HFF-Myc (cell line): ENCODE measurements at regions not wholly inside any gene's neighbourhood (a gene's known extent, or its start where the extent isn't known, plus 50 kb on each side); places are given as distances from the start of the nearest gene placed in this dataset.

Experiments
- DNase-seq: peaks from one replicate; pipeline ENCODE4 v3.0.0-alpha.2; 2011; ENCODE audit warnings: low read depth; ENCODE audit errors: extremely low read depth
- H3K4me3 ChIP-seq: replicated peaks from 2 replicates; pipeline ENCODE4 v1.5.1; 2011; ENCODE audit warnings: low read depth, mild to moderate bottlenecking, control low read depth, low read length
- TF ChIP-seq, protein P1 (sequence below): IDR thresholded peaks from 2 replicates; pipeline ENCODE4 v1.5.1; 2012; ENCODE audit warnings: mild to moderate bottlenecking, low read depth, low read length, control low read depth; ENCODE audit errors: missing control alignments

DNA sequence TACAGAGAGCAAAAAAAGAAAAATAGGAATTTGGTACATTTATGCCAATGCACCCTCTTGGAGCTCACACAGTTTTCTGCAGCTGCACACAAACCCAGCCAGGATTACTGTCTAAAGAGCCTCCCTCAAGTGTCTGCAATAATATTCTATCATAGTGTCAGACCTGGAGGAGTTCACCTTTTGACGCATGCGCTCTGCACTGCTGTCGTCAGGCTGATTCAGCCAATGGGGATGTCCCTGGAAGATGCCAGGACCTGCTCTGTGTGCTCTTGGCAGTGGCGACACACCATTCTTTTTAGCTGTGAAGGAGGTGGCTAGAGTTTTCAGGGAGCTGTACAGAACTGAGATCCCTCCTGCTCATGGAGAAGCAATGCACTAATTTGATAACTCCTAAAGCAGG is 249.0 kb upstream of the KIRREL3 start:
- no peak overlapping the region for H3K4me3 ChIP-seq
- DNase-seq, result no peak
- TF ChIP-seq, protein P1, sequence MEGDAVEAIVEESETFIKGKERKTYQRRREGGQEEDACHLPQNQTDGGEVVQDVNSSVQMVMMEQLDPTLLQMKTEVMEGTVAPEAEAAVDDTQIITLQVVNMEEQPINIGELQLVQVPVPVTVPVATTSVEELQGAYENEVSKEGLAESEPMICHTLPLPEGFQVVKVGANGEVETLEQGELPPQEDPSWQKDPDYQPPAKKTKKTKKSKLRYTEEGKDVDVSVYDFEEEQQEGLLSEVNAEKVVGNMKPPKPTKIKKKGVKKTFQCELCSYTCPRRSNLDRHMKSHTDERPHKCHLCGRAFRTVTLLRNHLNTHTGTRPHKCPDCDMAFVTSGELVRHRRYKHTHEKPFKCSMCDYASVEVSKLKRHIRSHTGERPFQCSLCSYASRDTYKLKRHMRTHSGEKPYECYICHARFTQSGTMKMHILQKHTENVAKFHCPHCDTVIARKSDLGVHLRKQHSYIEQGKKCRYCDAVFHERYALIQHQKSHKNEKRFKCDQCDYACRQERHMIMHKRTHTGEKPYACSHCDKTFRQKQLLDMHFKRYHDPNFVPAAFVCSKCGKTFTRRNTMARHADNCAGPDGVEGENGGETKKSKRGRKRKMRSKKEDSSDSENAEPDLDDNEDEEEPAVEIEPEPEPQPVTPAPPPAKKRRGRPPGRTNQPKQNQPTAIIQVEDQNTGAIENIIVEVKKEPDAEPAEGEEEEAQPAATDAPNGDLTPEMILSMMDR, result no peak

DNA sequence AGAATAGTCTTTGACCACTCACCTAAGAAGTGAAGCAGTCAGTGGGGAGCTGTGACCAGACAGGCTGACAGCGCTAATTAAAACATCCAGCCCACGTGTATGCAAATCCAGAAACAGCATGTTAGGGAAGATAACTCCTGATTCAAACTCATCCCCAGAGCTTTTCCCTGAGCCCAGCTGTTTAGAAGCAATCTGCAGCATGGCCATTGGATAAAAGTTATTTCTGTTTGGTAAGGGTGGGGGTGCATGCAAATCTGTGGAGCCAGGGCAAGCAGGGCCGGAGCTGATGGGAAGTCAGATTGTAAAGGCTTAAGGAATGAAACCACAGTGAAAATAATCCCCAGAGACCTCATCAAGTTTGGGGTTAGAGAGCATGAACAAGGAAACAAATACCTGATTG is 247.9 kb upstream of the KIRREL3 start:
- H3K4me3 ChIP-seq, result no peak overlapping the region
- TF ChIP-seq, protein P1, result no peak
- no peak for DNase-seq

DNA sequence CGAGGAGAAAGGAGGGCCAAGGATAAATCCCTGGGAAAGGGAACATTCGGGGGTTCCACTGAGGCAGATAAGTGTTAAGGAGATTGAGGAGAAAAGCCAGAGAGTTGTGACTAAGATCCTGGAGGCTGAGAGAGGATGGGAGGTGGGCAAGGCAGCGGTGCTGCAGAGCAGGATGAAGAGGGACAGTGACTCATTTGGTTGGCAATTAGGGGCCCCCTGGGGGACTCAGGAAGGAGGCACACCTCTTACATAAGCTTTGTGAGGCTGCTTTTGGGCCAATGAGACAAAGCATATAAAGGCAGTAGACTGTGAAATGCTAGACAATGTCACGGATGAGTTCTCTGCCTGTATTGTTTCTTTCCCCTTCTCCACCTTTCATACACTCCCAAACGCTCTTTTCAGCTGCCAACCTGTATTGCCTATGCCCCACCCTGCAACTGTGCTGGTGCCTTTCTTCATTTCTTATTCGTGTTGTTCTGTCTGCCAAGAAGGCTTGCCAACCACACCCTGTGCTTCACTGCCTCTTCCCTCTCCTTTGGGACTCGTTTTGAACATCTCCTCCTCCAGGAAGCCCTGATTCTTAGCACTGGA is 246.8 kb upstream of the KIRREL3 start:
- DNase-seq, result no peak
- TF ChIP-seq, protein P1, result no peak
- no peak overlapping the region for H3K4me3 ChIP-seq

DNA sequence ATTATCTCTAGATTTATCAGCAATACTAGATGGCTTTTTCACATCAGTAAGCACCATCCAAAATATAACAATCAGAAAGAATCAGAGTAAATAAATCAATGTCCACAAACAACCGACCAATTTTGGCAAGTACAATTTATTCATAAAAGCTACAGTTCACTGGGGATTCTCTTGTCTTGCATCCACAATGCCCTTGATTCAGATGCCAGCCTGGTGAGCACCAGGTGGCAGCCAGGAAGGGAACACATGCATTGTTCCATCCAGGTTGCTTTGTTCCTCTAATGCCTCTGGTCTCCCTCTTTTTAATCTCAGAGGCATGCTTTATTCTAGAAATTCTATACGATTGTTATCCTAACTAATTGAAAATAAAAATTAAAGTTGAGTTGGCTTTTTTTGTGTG is 242.1 kb upstream of the KIRREL3 start:
- no peak for DNase-seq
- TF ChIP-seq, protein P1, result no peak
- no peak overlapping the region for H3K4me3 ChIP-seq

DNA sequence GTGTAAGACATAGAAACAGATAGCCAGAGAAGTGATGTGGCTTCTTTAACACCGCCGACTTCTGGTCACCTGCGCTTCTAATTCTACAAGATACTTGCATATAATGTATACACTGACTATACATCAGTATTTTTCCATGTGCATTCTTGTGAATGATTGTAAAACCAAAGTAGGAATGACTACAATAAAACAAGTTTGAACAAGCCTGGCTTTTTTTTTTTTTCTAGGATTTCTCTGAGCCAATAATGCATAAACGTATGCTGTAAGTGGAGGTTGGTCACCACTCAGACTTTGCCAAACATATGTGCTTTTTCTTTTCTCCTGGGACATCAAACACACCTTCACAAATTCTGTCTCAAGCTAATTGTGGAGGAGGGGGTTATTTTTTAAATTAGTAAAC is 237.8 kb upstream of the KIRREL3 start:
- TF ChIP-seq, protein P1, result no peak
- no peak overlapping the region for H3K4me3 ChIP-seq
- no peak for DNase-seq

DNA sequence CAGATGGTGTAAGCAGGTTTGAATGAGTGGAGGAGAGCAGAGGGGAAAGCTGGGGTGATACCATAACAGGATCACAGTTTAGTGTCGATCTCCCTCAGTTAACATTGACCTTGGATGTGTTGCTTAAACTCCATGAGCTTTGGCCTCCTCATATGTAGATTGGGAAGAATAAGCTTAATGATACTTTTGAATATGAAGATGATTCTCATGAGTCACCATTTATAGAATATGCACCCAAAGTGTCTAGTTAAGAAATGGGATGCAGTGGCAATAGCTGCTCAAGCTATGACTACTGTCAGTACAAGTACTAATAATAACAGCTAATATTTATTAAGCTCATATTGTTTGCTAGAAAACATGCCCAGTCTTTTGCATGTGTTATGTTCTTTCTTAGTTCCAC is 236.2 kb upstream of the KIRREL3 start:
- no peak for DNase-seq
- H3K4me3 ChIP-seq, result no peak overlapping the region
- TF ChIP-seq, protein P1, result no peak

DNA sequence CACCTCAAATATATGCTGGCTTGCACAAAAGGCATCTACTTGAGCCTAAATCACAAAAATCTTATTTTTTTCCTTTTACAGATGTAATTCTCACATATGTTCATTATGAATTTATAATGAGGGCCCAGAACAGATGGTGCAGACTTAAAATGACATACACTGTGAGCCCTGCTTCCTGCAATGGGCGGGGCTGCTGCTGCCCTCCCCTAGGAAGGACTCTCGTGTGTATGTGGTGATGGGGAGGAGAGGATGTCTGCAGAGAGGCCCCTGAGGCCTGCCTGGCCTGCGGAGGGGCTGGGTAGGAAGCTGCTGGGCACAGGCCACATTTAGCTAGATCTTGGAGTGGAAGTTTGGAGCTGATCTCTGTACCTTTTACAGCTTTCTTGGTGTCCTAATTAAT is 233.4 kb upstream of the KIRREL3 start:
- DNase-seq, result no peak
- no peak overlapping the region for H3K4me3 ChIP-seq
- TF ChIP-seq, protein P1, result no peak
